ENCODE measurements at regions not wholly inside any gene's neighbourhood (a gene's known extent, or its start where the extent isn't known, plus 50 kb on each side); places are given as distances from the start of the nearest gene placed in this dataset.

- Mint-ChIP-seq H3K4me3 (no peak overlapping the region), H3K27me3 (ENCODE audit: low read depth) (no peaks in the 10 kb centered on the region), H3K36me3 (ENCODE audit: insufficient read depth in 1 of 3, low read depth in 3 of 3) (peaks cover 0 to 4% (median 0%) of the 10 kb centered on the region in 3 experiments; a peak in 1 of 7 replicates), H3K27ac (no peak overlapping the region), H3K4me1 (no peaks in the 10 kb centered on the region), H3K9me3 (peaks cover 0 to 10% of the 10 kb centered on the region in 2 experiments; a peak in 4 of 5 replicates)
- TF ChIP-seq CTCF (conservative IDR thresholded peaks at IDR 0.05) = no peak
- Histone ChIP-seq H2BK5ac (ENCODE audit: insufficient read length, low read length) (no peak overlapping the region), H3T11ph (ENCODE audit: low read length) (no peak overlapping the region), H3K23me2 (ENCODE audit: insufficient read length, low read depth, low read length, poor library complexity, severe bottlenecking) (no peaks in the 10 kb centered on the region), H3K79me2 (ENCODE audit: insufficient read depth, low read length) (no peaks in the 10 kb centered on the region), H2AK5ac (ENCODE audit: insufficient read length, low read length) (no peak overlapping the region), H2BK15ac (ENCODE audit: low read depth, low read length) (no peak overlapping the region), H2AFZ (ENCODE audit: low read length) (no peak overlapping the region), H3K27ac (ENCODE audit: insufficient read length, low read depth, low read length) (no peak overlapping the region), H2BK20ac (ENCODE audit: low read depth, low read length, poor library complexity, severe bottlenecking) (no peak overlapping the region), H3K4ac (ENCODE audit: low read depth, low read length) (no peak overlapping the region), H2BK120ac (ENCODE audit: low read depth, low read length, poor library complexity, severe bottlenecking) (no peak overlapping the region), H4K91ac (ENCODE audit: insufficient read length, low read depth, low read length) (no peak overlapping the region), H3K4me2 (ENCODE audit: insufficient read depth, insufficient read length, low read length) (no peak overlapping the region), H3K9ac (ENCODE audit: extremely low read depth, insufficient read length, low read length) (no peak overlapping the region), H4K5ac (ENCODE audit: insufficient read length, low read depth, low read length) (no peak overlapping the region), H3K56ac (ENCODE audit: insufficient read length, low read depth, low read length) (no peak overlapping the region), H4K20me1 (ENCODE audit: control insufficient read depth, insufficient read depth, insufficient read length) (no peaks in the 10 kb centered on the region), H2BK12ac (ENCODE audit: insufficient read length, low read depth, low read length) (no peak overlapping the region), H3K79me1 (ENCODE audit: insufficient read depth, low read depth, low read length, poor library complexity, severe bottlenecking) (no peaks in the 10 kb centered on the region), H3K9me3 (ENCODE audit: control insufficient read depth, low read depth, low read length) (no peaks in the 10 kb centered on the region), H3K18ac (ENCODE audit: insufficient read length, low read depth, low read length) (no peak overlapping the region), H4K8ac (replicated peaks; ENCODE audit: insufficient read length, low read depth, low read length) (no peak overlapping the region), H3K14ac (ENCODE audit: insufficient read depth, low read length) (no peak overlapping the region), H3K4me1 (ENCODE audit: insufficient read depth, low read length) (no peaks in the 10 kb centered on the region), H3K23ac (ENCODE audit: insufficient read length, low read depth, low read length) (no peak overlapping the region), H3K27me3 (ENCODE audit: insufficient read depth, low read length) (no peaks in the 10 kb centered on the region)
- no peak for DNase-seq
- WGBS (ENCODE audit: extremely low coverage, insufficient read length, low lambda C conversion rate) = no CpG with 5 or more reads among the region's 1 CpG
Measured at GRCh38 chr2:16359961-16360360, 305.7 kb downstream of the CYRIA start.

Measured in H9 (cell line).